Pancreas (tissue), 10 donors: ENCODE measurements at regions not wholly inside any gene's neighbourhood (a gene's known extent, or its start where the extent isn't known, plus 50 kb on each side); places are given as distances from the start of the nearest gene placed in this dataset.

Source experiments
- ATAC-seq, 4 donors: fragments of 200-7000 bp; cut with Tn5 transposase; one replicate each; pipeline versions ENCODE4 v1.8.0 to v1.9.1; 2020; ENCODE audit warnings: mild to moderate bottlenecking in 4 of 4, moderate library complexity in 4 of 4
- DNase-seq, 6 donors: peaks; one replicate each; pipeline ENCODE4 v3.0.0-alpha.2; 2020
- FAIRE-seq: peaks from 2 replicates; lab custom pipeline; 2012; peaks lifted over from hg19 to GRCh38; lab: Jason Lieb, UNC
- H3K27ac ChIP-seq, 4 donors: fragments of 200-600 bp; sonication (generic); 1 replicate in 3 of 4; 2 replicates in 1 of 4; pipeline versions ENCODE4 v1.5.0 to v1.8.0; 2020
- H3K27me3 ChIP-seq, 4 donors: fragments of 200-600 bp; one replicate each; pipeline ENCODE4 v1.8.0; 2021
- H3K36me3 ChIP-seq, 3 donors: fragments of 200-600 bp; sonication (generic) in 1 of 3; one replicate each; pipeline versions ENCODE4 v1.5.0 to v1.8.0; 2020 to 2021
- H3K4me1 ChIP-seq, 3 donors: fragments of 200-600 bp; one replicate each; pipeline ENCODE4 v1.8.0; 2021
- H3K4me3 ChIP-seq, 4 donors: fragments of 200-600 bp; sonication (generic) in 2 of 4; one replicate each; pipeline versions ENCODE4 v1.5.0 to v1.8.0; 2020 to 2021
- H3K9me3 ChIP-seq, 4 donors: fragments of 200-600 bp; one replicate each; pipeline ENCODE4 v1.8.0; 2021
- WGBS, 2 donors: extraction: QIAGEN DNeasy Blood & Tissue Kit; methylation state at CpG; one replicate each; pipeline ENCODE4 v1.1.7; 2013; 5-methylcytosine and 5-hydroxymethylcytosine counted together
- intact Hi-C, 3 donors: fragments of 100-400 bp; cut with DNase I; formaldehyde crosslinking; loops; one replicate each; pipeline versions ENCODE4 v1.11.1 to v1.14.2; 2022
- TF ChIP-seq, protein P1 (sequence below), 4 donors: fragments of 200-600 bp; sonication (generic) in 3 of 4; IDR thresholded peaks; one replicate each; pipeline versions ENCODE4 v1.5.0 to v1.8.0; 2021; ENCODE audit warnings: antibody characterized with exemption in 4 of 4
- donor health status: healthy with polysubstance abuse.
- donor health status: DM: no; HTN: no; CAD: no; lungs with moderate emphysema.
- donor health status: DM: no; HTN: no; CAD: no.
- donor health status: control.
- donor health status: control.
- donor health status: Bipolar disorder and iron deficiency.
- donor health status: DM: yes; HTN: yes; CAD: no.
- donor health status: DM: no; HTN: no; CAD: no.
- donor health status: DM: no; HTN: no; CAD: no.
- donor health status: DM: yes; HTN: yes; CAD: no.

DNA sequence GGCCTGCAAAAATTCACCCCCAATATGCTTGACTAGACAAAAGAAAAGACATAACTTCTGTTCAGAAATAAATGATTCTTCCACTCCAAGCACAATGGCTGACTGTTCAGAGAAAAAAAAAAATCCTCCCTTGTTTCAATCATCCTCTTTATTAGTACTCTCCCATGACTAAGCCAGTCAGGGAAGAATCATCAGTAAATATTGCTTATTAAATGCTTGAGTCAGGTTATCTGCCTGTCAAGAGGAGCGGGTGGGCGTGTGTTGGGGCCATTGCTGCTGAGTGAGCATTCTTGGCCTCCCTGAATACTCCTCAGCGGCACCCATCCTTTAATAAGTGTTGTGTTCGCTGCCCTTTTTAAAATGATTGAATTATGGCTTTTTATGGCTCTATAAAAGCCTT is 1334.8 kb upstream of the CELF4 start:
- no peak for FAIRE-seq

GRCh38 chr18:38900031-38900430 is 1334.4 kb upstream of the CELF4 start:
- FAIRE-seq (no peak), DNase-seq (no peak), ATAC-seq (no peak)
- H3K36me3 ChIP-seq: no peaks in the 10 kb centered on the region
- peaks cover 0 to 2% (median 0%) of the 10 kb centered on the region in 4 donors for H3K27me3 ChIP-seq
- no peaks in the 10 kb centered on the region for H3K4me1 ChIP-seq
- no peak overlapping the region for H3K27ac ChIP-seq
- intact Hi-C loops: no loop called here
- 71 to 73% methylated on average over 2 of the region's 2 CpGs for WGBS, 2 donors
- no peaks in the 10 kb centered on the region for H3K9me3 ChIP-seq
- H3K4me3 ChIP-seq: no peak overlapping the region
- TF ChIP-seq, protein P1, sequence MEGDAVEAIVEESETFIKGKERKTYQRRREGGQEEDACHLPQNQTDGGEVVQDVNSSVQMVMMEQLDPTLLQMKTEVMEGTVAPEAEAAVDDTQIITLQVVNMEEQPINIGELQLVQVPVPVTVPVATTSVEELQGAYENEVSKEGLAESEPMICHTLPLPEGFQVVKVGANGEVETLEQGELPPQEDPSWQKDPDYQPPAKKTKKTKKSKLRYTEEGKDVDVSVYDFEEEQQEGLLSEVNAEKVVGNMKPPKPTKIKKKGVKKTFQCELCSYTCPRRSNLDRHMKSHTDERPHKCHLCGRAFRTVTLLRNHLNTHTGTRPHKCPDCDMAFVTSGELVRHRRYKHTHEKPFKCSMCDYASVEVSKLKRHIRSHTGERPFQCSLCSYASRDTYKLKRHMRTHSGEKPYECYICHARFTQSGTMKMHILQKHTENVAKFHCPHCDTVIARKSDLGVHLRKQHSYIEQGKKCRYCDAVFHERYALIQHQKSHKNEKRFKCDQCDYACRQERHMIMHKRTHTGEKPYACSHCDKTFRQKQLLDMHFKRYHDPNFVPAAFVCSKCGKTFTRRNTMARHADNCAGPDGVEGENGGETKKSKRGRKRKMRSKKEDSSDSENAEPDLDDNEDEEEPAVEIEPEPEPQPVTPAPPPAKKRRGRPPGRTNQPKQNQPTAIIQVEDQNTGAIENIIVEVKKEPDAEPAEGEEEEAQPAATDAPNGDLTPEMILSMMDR (IDR thresholded peaks at IDR 0.05): no peak

More for the DNA sequence above, 1334.8 kb upstream of the CELF4 start:
- TF ChIP-seq, protein P1 (IDR thresholded peaks at IDR 0.05): no peak
- no peaks in the 10 kb centered on the region for H3K9me3 ChIP-seq
- ATAC-seq (no peak), DNase-seq (no peak)
- intact Hi-C loops: no loop called here
- no peaks in the 10 kb centered on the region for H3K36me3 ChIP-seq
- H3K4me3 ChIP-seq: no peak overlapping the region
- peaks cover 0 to 6% (median 0%) of the 10 kb centered on the region in 4 donors for H3K27me3 ChIP-seq
- H3K4me1 ChIP-seq: no peaks in the 10 kb centered on the region
- no peak overlapping the region for H3K27ac ChIP-seq
- WGBS, 2 donors: 38 to 51% methylated on average over 4 of the region's 4 CpGs

- H3K27me3 ChIP-seq: no peaks in the 10 kb centered on the region
- no peaks in the 10 kb centered on the region for H3K4me1 ChIP-seq
- no peaks in the 10 kb centered on the region for H3K9me3 ChIP-seq
- 52 to 54% methylated on average over 2 of the region's 2 CpGs for whole genome bisulfite sequencing, 2 donors
- TF ChIP-seq, protein P1 (IDR thresholded peaks at IDR 0.05): no peak
- H3K27ac ChIP-seq: no peak overlapping the region
- FAIRE-seq: no peak
- H3K36me3 ChIP-seq: no peaks in the 10 kb centered on the region
- no peak for DNase-seq
- no peak for ATAC-seq
- intact Hi-C loops: no loop called here
- H3K4me3 ChIP-seq: no peak overlapping the region
Observed at GRCh38 chr18:38899252-38899651, 1333.7 kb upstream of the CELF4 start.

- no peaks in the 10 kb centered on the region for H3K27me3 ChIP-seq
- intact Hi-C loops: no loop called here
- no peak for DNase-seq
- no peaks in the 10 kb centered on the region for H3K9me3 ChIP-seq
- 38 to 66% methylated on average over 3 of the region's 3 CpGs for WGBS, 2 donors
- no peak overlapping the region for H3K27ac ChIP-seq
- no peak overlapping the region for H3K4me3 ChIP-seq
- H3K36me3 ChIP-seq: no peaks in the 10 kb centered on the region
- H3K4me1 ChIP-seq: no peaks in the 10 kb centered on the region
- TF ChIP-seq, protein P1 (IDR thresholded peaks at IDR 0.05): no peak
- no peak for ATAC-seq
- FAIRE-seq: no peak
Observed at GRCh38 chr18:38898167-38898566, 1332.6 kb upstream of the CELF4 start.

DNA sequence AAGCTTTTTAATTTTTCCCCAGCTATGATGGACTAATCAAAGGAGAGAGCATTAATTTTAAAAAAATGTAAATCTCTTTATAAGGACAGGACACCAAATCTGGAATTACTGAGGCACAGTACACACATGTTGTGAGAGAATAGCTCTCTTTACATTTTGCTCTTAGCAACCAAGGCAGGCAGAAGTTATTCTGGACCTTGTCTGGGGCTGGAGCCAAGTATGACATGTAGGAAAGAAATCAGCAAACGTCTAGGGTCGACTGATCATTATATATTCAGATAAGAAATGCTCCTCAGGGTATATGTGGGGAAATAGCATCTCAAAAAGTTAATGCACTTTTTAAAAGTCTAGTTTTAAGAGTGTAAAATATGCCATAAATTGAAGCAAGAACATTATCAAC is 1330.0 kb upstream of the CELF4 start:
- no peak for ATAC-seq
- H3K36me3 ChIP-seq: no peaks in the 10 kb centered on the region
- H3K4me3 ChIP-seq: no peak overlapping the region
- intact Hi-C loops: no loop called here
- DNase-seq: no peak
- 19 to 23% methylated on average over 2 of the region's 2 CpGs for WGBS, 2 donors
- H3K4me1 ChIP-seq: no peaks in the 10 kb centered on the region
- H3K9me3 ChIP-seq: no peaks in the 10 kb centered on the region
- FAIRE-seq: no peak
- TF ChIP-seq, protein P1 (IDR thresholded peaks at IDR 0.05): no peak
- H3K27ac ChIP-seq: no peak overlapping the region
- no peaks in the 10 kb centered on the region for H3K27me3 ChIP-seq
